OCI-LY7 (cell line): ENCODE measurements at regions not wholly inside any gene's neighbourhood (a gene's known extent, or its start where the extent isn't known, plus 50 kb on each side); places are given as distances from the start of the nearest gene placed in this dataset.

Experiments
- BruUV-seq: library from RNA; stranded (reverse); fragments of 400-500 nt; replicated peaks from 2 replicates; lab custom pipeline; 2021; lab: Mats Ljungman, UMichigan
- CTCF ChIA-PET: fragments of 300-600 bp; sonication (Branson Sonifier 250); formaldehyde crosslinking; loops from one replicate; lab custom pipeline; 2022; ENCODE audit warnings: antibody characterized with exemption; ENCODE audit not compliant: unreplicated experiment; lab: Charles Lee
- POLR2A ChIA-PET: fragments of 300-600 bp; sonication (Branson Sonifier 250); formaldehyde crosslinking; loops from one replicate; lab custom pipeline; 2022; ENCODE audit warnings: antibody characterized with exemption; lab: Charles Lee
- DNase-seq: peaks from one replicate; pipeline ENCODE4 v3.0.0-alpha.2; 2015; ENCODE audit warnings: low spot score
- H2AFZ ChIP-seq: fragments of 200-600 bp; sonication (generic), shearing (Covaris generic); 2 replicates; pipeline ENCODE4 v1.6.1; 2014; ENCODE audit warnings: mild to moderate bottlenecking, antibody characterized with exemption, low read length, moderate library complexity
- H3K27ac ChIP-seq: fragments of 200-600 bp; sonication (generic); 2 replicates; pipeline ENCODE4 v1.5.1; 2014; ENCODE audit warnings: mixed run types, low read depth, mild to moderate bottlenecking, moderate library complexity, low read length, inconsistent platforms; ENCODE audit not compliant: poor library complexity, severe bottlenecking
- H3K36me3 ChIP-seq: fragments of 200-600 bp; sonication (generic); 2 replicates; pipeline ENCODE4 v1.6.1; 2014; ENCODE audit warnings: mild to moderate bottlenecking, antibody characterized with exemption, low read length, moderate library complexity, mixed read lengths; ENCODE audit not compliant: insufficient read depth
- H3K4me1 ChIP-seq: fragments of 200-600 bp; sonication (generic); 2 replicates; pipeline ENCODE4 v1.5.1; 2014; ENCODE audit warnings: mild to moderate bottlenecking, low read length; ENCODE audit not compliant: insufficient read depth, poor library complexity, severe bottlenecking
- H3K4me2 ChIP-seq: fragments of 200-600 bp; sonication (generic); 2 replicates; pipeline ENCODE4 v1.6.1; 2014; ENCODE audit warnings: mild to moderate bottlenecking, low read length
- H3K4me3 ChIP-seq: fragments of 200-600 bp; sonication (generic); 2 replicates; pipeline ENCODE4 v1.5.1; 2014; ENCODE audit warnings: mild to moderate bottlenecking, low read depth, low read length; ENCODE audit not compliant: poor library complexity, severe bottlenecking
- H3K79me2 ChIP-seq: fragments of 200-600 bp; sonication (generic); 2 replicates; pipeline ENCODE4 v1.6.1; 2016; ENCODE audit warnings: low read depth, mild to moderate bottlenecking, low read length, moderate library complexity, mixed read lengths; ENCODE audit not compliant: insufficient read depth
- H3K9me2 ChIP-seq: fragments of 200-600 bp; sonication (generic); 2 replicates; pipeline ENCODE4 v1.6.1; 2016; ENCODE audit warnings: mild to moderate bottlenecking, low read length, mixed read lengths; ENCODE audit not compliant: insufficient read depth
- H3K9me3 ChIP-seq: fragments of 200-600 bp; sonication (generic); 2 replicates; pipeline ENCODE4 v1.6.1; 2014; ENCODE audit warnings: mild to moderate bottlenecking, mixed run types, low read length, mixed read lengths
- H4K20me1 ChIP-seq: fragments of 200-600 bp; sonication (generic); 2 replicates; pipeline ENCODE4 v1.6.1; 2014; ENCODE audit warnings: mild to moderate bottlenecking, antibody characterized with exemption, low read length, moderate library complexity, mixed read lengths; ENCODE audit not compliant: insufficient read depth
- EZH2phosphoT487 ChIP-seq: fragments of 200-600 bp; sonication (generic); IDR thresholded peaks from 2 replicates; pipeline ENCODE4 v1.6.1; 2018; ENCODE audit warnings: low read depth, borderline replicate concordance, mild to moderate bottlenecking, mixed run types, antibody characterized with exemption, low read length, moderate library complexity, mixed read lengths
- intact Hi-C: fragments of 100-400 bp; cut with micrococcal nuclease; formaldehyde crosslinking; loops from one replicate; pipeline ENCODE4 v1.10.0; 2022; ENCODE audit not compliant: unreplicated experiment
- TF ChIP-seq, protein P1 (sequence below): fragments of 200-600 bp; sonication (generic); conservative IDR thresholded peaks from 2 replicates; pipeline ENCODE4 v1.5.1; 2014; ENCODE audit warnings: mild to moderate bottlenecking, antibody characterized with exemption, low read length, moderate library complexity, mixed read lengths

DNA sequence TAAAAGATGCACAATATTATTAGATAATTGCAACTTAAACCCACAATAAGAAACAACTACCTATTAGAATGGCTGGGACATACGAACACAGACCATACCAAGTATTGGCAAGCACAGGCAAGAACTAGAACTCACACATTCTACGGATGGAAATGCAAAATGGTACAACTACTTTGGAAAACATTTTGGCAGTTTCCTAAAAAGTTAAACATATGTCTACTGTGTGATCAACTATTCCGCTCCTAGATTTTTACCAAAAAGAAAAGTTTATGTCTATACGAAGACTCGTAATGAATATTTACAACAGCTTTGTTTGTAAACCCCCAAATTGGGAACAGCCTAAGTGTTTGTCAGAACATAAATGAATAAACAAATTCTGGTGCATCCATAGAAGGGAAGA lies 194.7 kb downstream of the FGFR2 start:
- Histone ChIP-seq H2AFZ (no peak overlapping the region), H3K36me3 (no peaks in the 10 kb centered on the region), H3K4me2 (no peak overlapping the region), H3K9me3 (no peaks in the 10 kb centered on the region), H3K4me3 (no peak overlapping the region), H4K20me1 (no peaks in the 10 kb centered on the region), H3K9me2 (no peaks in the 10 kb centered on the region), H3K79me2 (no peaks in the 10 kb centered on the region), H3K4me1 (no peaks in the 10 kb centered on the region), H3K27ac (no peak overlapping the region)
- intact Hi-C loops, result no loop called here
- ChIA-PET CTCF (no interaction called here), POLR2A (no interaction called here)
- no TSS peak for BruUV-seq
- no peak for TF ChIP-seq EZH2phosphoT487
- TF ChIP-seq, protein P1, sequence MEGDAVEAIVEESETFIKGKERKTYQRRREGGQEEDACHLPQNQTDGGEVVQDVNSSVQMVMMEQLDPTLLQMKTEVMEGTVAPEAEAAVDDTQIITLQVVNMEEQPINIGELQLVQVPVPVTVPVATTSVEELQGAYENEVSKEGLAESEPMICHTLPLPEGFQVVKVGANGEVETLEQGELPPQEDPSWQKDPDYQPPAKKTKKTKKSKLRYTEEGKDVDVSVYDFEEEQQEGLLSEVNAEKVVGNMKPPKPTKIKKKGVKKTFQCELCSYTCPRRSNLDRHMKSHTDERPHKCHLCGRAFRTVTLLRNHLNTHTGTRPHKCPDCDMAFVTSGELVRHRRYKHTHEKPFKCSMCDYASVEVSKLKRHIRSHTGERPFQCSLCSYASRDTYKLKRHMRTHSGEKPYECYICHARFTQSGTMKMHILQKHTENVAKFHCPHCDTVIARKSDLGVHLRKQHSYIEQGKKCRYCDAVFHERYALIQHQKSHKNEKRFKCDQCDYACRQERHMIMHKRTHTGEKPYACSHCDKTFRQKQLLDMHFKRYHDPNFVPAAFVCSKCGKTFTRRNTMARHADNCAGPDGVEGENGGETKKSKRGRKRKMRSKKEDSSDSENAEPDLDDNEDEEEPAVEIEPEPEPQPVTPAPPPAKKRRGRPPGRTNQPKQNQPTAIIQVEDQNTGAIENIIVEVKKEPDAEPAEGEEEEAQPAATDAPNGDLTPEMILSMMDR, result no peak
- no peak for DNase-seq

DNA sequence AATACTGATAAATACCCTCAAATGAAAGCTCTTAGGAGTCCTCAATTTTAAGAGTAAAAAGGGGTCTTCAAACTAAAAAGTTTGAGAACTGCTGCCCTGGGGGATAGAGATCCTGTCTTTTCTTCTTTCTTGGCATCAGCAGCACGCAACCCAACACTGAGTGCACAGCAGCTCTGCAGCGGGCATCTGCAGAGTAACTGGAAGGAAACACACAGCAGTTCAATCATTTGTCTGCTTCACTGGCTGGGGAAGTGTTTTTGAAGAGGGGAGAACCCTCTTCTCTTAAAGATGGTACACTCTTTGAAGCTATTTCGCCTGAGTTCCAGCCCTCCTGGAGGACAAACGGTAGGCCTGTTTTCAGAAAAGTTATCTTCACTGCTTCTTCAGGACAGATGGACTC lies 193.6 kb downstream of the FGFR2 start:
- Histone ChIP-seq H4K20me1 (no peaks in the 10 kb centered on the region), H3K27ac (no peak overlapping the region), H3K79me2 (no peaks in the 10 kb centered on the region), H3K9me2 (no peaks in the 10 kb centered on the region), H3K4me2 (no peak overlapping the region), H3K4me1 (no peaks in the 10 kb centered on the region), H3K4me3 (no peak overlapping the region), H3K9me3 (no peaks in the 10 kb centered on the region), H3K36me3 (no peaks in the 10 kb centered on the region), H2AFZ (no peak overlapping the region)
- no TSS peak for BruUV-seq
- TF ChIP-seq, protein P1, result no peak
- no peak for TF ChIP-seq EZH2phosphoT487
- intact Hi-C loops, result no loop called here
- ChIA-PET POLR2A (interaction anchor here (0.5 kb wide), 2 partner anchors 32 to 46 kb away, joined by 3 to 4 read pairs; no protein-coding TSS in a partner anchor), CTCF (no interaction called here)
- no peak for DNase-seq

DNA sequence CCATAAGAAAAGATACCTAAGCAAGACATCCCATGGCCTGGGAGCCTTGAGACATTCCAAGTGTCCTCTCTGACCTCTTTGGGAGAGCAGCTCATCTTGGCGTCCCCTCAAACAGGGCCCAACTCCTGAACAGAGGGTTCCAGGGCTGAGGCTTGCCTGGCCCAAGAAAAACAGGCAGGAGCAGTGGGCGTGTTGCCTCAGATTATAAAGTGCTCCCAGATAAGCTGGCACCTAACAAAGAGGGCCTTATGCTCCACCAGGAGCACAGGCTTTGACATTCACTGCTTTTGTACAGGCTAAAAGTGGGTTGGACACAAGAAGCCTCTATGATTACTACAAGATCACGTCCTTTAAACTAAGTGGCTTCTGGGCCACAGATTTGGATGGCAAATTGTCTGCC lies 193.1 kb downstream of the FGFR2 start:
- no peak for DNase-seq
- H3K4me2 ChIP-seq, result no peak overlapping the region
- H3K4me3 ChIP-seq, result no peak overlapping the region
- no peaks in the 10 kb centered on the region for H3K4me1 ChIP-seq
- H3K27ac ChIP-seq, result no peak overlapping the region
- no peaks in the 10 kb centered on the region for H3K9me2 ChIP-seq
- BruUV-seq, result no TSS peak
- no peak for TF ChIP-seq EZH2phosphoT487
- TF ChIP-seq, protein P1, result no peak
- H2AFZ ChIP-seq, result no peak overlapping the region
- no peaks in the 10 kb centered on the region for H4K20me1 ChIP-seq
- CTCF ChIA-PET, result no interaction called here
- no peaks in the 10 kb centered on the region for H3K36me3 ChIP-seq
- H3K9me3 ChIP-seq, result no peaks in the 10 kb centered on the region
- POLR2A ChIA-PET, result interaction anchor here (0.5 kb wide), 2 partner anchors 32 to 46 kb away, joined by 3 to 4 read pairs; no protein-coding TSS in a partner anchor
- intact Hi-C loops, result no loop called here
- no peaks in the 10 kb centered on the region for H3K79me2 ChIP-seq
